GM18873 (cell line): ENCODE measurements at regions not wholly inside any gene's neighbourhood (a gene's known extent, or its start where the extent isn't known, plus 50 kb on each side); places are given as distances from the start of the nearest gene placed in this dataset.
"Not testable (repeated sequence)": the region's sequence is repeated elsewhere in the genome, so short reads cannot be mapped to it uniquely, and the experiment has no call there.

Experiments
- ATAC-seq: cut with Tn5 transposase; IDR thresholded peaks from one replicate; pipeline ENCODE4 v1.9.1; 2021; ENCODE audit warnings: mild to moderate bottlenecking, moderate library complexity, moderate number of reproducible peaks; ENCODE audit not compliant: unreplicated experiment, low FRiP score

- ATAC-seq = no peak
These were observed 516.8 kb upstream of the FANCL start for GRCh38 chr2:58757971-58758370.

GRCh38 chr2:58756336-58756735, 515.2 kb upstream of the FANCL start:
- ATAC-seq = no peak

- ATAC-seq = not testable (repeated sequence)
These were observed 511.4 kb upstream of the FANCL start for GRCh38 chr2:58752507-58752906.

GRCh38 chr2:58751676-58752075, 510.6 kb upstream of the FANCL start:
- ATAC-seq = not testable (repeated sequence)

- ATAC-seq = no peak
These were observed 507.9 kb upstream of the FANCL start for GRCh38 chr2:58749041-58749440.

- not testable (repeated sequence) for ATAC-seq
These were observed 504.2 kb upstream of the FANCL start for GRCh38 chr2:58745334-58745733.

GRCh38 chr2:58740426-58740825, 499.3 kb upstream of the FANCL start:
- no peak for ATAC-seq

- no peak for ATAC-seq
These were observed 497.9 kb upstream of the FANCL start for GRCh38 chr2:58739033-58739432.

- ATAC-seq = no peak
These were observed 493.2 kb upstream of the FANCL start for GRCh38 chr2:58734365-58734764.

GRCh38 chr2:58732999-58733398, 491.9 kb upstream of the FANCL start:
- ATAC-seq = no peak

GRCh38 chr2:58731488-58731869, 490.4 kb upstream of the FANCL start:
- no peak for ATAC-seq

- ATAC-seq = no peak
These were observed 489.8 kb upstream of the FANCL start for GRCh38 chr2:58730764-58731487.

- ATAC-seq = no peak
These were observed 487.0 kb upstream of the FANCL start for GRCh38 chr2:58727981-58728656.

GRCh38 chr2:58721912-58722591, 480.9 kb upstream of the FANCL start:
- ATAC-seq = no peak

GRCh38 chr2:58720770-58721697, 479.9 kb upstream of the FANCL start:
- ATAC-seq = no peak

GRCh38 chr2:58720033-58720769, 479.1 kb upstream of the FANCL start:
- ATAC-seq = no peak

- no peak for ATAC-seq
These were observed 474.2 kb upstream of the FANCL start for GRCh38 chr2:58715344-58715743.

GRCh38 chr2:58714238-58714637, 473.1 kb upstream of the FANCL start:
- ATAC-seq = no peak

- ATAC-seq = no peak
These were observed 469.7 kb upstream of the FANCL start for GRCh38 chr2:58710795-58711279.
